Lung microvascular endothelial cell (primary cell): ENCODE measurements at regions not wholly inside any gene's neighbourhood (a gene's known extent, or its start where the extent isn't known, plus 50 kb on each side); places are given as distances from the start of the nearest gene placed in this dataset.

ENCODE experiments used
- DNase-seq, 2 donors: peaks; one replicate each; pipeline versions ENCODE4 v3.0.0 to v3.0.0-alpha.2; 2010; ENCODE audit warnings: low read depth in 2 of 2

DNA sequence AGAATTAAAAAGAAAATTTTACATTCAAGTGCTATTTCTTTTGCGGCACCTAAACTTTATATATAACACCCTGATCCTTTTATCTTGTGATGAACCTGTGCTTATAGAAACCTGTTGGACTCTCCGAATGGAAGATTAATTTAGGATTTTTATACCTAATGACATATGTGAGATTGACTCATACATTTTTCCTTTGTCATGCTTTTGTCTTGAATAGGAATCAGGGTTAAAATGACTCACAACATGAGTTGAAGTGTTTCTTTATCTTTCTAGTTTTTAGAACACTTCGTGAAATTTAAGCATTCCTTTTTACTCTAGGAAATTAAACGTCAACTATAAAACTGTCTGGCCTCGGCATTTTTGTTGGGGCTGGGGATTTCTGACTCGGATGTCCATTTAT lies 378.9 kb downstream of the PCDH20 start:
- DNase-seq = no peak

DNA sequence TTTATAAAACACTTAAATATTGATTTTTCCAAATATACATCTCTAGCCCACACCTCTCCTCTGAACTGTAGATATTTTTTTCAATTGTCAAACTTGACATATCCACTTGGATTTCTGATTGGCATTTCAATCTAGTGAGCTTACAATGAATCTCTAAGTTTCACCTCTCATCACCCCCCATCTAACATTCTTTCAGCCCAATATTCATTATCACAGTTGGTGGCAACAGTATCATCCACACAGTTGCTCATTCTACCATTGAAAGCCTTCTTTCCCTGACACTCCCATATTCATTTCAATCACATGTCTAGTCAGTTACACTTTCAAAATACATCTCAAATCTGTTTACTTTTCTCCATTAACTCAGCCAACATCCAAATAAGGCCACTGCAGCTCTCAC lies 385.2 kb downstream of the PCDH20 start:
- DNase-seq = no peak

- DNase-seq = no peak
Measured at GRCh38 chr13:61029064-61029463, 386.6 kb downstream of the PCDH20 start.

DNA sequence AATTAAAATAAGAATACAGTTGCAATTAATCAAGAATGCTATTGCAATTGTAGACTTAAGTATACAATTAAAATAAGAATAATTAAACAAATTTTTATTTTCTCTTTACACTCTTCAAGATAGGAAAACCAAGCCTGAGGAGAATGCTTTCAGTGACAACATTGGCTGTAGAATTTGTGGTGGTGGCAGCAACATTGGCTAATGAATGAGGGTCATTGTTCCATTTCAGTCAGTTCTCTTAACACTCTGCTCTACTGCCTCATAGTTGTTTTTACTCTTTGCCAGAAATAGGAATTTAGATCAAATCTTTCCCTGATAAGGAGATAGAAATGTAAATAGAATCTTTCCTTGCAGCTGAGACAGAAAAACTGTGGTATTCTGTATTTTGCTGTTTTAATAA lies 391.6 kb downstream of the PCDH20 start:
- no peak for DNase-seq

DNA sequence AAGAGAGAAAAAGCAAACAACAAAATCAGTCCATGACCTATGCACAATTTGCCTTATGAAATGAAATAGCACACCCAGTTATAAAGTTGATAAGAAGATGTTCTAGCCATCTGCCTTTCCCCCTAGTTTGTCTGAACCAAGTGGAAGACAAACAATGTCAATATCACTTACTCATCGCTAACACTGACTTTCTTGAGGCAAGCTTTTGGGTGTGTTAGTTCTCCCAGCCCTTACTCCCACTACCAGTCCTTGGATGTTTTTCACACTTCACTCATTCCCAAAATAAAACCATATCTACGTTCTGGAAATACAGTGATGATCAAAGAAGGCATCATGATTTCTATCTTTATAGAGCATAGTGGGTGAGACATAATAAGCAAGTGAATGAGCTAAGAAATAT lies 393.8 kb downstream of the PCDH20 start:
- DNase-seq = no peak

DNA sequence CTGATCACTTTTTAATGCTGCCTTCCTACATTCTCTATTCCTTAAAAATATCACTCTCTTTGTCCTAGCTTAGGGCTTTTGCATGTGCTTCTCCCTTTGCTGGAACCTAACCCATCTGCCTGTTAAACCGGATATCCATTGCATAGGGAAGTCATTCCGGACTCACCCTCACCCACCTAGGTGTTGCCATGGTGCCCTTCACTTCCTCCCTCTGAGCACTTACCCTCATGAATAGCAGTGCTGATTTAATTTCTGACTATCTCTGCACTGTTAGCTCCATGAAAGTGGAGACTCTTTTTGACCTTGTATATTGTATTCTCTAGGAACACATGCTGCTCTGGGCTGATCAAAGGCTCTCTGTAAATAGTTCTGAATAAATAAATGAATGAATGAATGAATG lies 401.9 kb downstream of the PCDH20 start:
- no peak for DNase-seq

- DNase-seq = no peak
Measured at GRCh38 chr13:61010358-61010757, 405.3 kb downstream of the PCDH20 start.

DNA sequence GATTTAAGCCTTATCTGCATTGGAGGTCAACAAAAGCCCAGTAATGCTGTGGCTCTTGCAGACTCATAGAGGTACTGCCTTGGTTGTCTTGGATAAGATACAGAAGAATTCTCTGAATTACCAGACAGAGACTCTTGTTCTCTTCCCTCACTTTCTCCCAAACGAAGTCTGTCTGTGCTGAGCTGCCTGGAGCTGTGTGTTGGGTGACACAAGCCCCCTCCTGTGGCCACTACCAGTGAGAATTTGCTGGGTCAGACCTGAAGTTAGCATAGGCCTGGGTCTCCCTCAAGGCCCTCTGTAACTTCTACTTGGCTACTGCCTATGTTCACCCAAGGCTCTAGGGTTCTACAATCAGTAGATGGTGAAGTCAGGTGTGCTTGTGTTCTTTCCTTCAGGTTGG lies 413.0 kb downstream of the PCDH20 start:
- no peak for DNase-seq

DNA sequence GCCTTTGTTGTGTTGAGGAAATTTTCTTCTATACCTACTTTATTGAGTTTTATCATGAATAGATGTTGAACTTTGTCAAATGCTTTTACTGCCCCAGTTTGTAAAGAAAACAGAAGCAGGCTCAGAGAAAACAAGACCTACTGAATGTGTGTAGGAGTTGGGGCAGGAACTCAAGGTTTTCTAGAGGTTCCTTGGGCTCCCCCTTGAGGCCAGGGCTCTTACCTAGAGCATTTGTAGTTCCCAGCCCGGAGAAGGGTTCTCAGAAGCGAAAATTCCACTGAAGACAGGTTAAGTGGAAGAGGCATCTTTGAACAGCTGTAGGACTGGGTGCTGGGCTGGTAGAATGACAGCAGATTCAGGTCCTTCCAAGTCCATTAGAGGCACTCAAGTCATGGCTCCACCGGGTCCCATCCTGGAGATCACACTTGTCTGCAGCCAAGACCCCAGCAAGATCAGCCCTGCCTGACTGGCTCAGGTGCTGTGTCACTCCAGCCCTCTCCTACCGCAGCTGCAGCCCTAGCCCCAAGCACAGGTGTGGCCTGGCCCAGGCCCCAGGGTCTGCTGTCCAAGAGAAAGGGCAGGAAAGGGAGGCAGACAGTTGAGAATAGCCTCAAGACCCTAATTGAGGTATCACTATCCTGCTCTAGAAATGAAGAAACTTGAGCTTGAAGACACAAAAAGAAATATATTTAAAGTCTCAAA lies 425.5 kb downstream of the PCDH20 start:
- DNase-seq = peak in 1 of 2 donors; percentile 8

DNA sequence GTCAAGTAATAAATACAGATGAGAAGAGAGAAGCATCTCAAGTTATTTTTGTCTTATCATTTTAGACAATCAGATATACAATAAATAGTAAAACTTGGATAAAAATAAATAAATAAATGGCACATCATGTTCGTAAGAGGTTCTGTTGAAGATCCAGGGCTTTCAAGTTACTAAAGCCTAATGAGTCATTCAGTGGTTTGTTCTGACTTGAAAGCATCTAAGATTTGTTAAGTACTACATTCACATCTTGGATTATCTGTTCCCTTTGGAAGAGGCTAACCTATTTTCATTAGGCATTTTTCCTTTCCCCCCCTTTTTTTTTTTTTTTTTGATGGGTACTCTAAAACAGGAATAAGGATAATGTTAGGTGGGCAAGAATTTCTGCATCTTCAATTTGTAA lies 429.3 kb downstream of the PCDH20 start:
- DNase-seq = no peak

DNA sequence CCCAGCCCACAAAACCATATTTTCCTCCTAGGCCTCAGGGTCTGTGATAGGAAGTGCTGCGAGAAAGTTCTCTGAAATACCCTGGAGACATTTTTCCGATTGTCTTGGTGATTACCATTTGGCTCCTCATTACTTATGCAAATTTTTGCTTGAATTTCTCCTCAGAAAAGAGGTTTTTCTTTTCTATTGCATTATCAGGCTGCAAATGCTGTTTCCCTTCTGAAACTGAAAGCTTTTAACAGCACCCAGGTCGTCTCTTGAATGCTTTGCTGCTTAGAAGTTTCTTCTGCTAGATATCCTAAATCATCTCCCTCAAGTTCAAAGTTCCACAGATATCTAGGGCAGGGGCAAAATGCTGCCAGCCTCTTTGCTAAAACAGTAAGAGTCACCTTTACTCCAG lies 434.2 kb downstream of the PCDH20 start:
- no peak for DNase-seq

DNA sequence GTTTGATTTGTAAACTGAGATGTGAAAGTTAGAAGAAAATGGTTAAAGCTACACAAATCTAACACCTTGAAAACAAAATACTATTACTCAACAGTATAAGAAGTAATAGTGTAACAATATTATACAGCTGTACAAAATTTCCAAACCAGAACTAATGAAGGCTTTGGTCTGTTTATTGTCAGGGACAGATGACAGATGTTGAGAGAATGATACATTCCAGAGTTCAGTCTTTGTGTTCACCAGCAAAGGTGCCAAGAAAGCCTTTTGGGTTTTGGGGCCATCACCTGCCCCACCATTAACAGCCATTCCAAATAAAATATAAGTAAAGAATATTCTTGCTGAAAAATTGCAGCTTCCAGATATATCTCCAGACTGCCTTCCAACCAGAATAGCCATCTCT lies 439.3 kb downstream of the PCDH20 start:
- no peak for DNase-seq

- DNase-seq = no peak
Measured at GRCh38 chr13:60974296-60974695, 441.4 kb downstream of the PCDH20 start.

DNA sequence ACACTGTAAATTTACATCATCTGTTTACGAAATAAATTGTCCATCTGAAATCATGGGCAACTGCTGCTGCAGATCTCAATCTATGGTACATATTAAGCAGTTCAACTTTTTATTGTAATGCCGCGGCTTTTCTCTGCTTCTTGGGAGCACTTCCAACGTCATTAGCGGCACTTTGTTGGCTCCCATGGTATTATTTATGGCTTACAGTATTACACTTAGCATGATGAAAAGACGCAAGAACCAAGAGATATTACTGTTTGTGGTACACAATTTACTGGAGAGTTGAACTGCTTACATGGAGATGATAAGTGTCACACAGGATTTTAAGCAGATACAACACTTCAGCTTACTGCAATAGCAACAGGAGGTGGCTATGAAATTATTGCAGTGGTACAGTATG lies 442.1 kb downstream of the PCDH20 start:
- no peak for DNase-seq

- DNase-seq = no peak
Measured at GRCh38 chr13:60970736-60971135, 444.9 kb downstream of the PCDH20 start.

DNA sequence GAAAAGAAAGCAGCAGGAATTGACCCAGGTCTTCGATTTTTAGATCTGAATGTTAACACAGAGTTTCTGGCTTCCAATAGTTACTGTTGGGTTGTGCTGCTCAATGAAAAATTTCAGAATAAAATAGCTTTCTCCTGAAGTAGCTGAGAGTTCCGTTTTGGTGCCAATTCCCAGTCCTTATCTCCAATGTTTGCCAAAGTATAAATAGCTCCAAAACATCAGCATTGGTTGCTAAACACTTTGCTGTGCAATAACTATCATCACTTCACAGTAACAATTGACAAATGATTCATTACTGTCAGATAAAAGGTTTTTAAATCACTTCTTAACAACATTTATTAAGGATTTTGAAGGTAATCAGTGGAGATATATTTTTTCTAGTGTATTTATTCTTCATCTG lies 446.0 kb downstream of the PCDH20 start:
- DNase-seq = no peak

- DNase-seq = no peak
Measured at GRCh38 chr13:60959427-60959826, 456.2 kb downstream of the PCDH20 start.

- DNase-seq = no peak
Measured at GRCh38 chr13:60957816-60958215, 457.8 kb downstream of the PCDH20 start.

GRCh38 chr13:60945396-60945795 lies 470.3 kb downstream of the PCDH20 start:
- DNase-seq = no peak

DNA sequence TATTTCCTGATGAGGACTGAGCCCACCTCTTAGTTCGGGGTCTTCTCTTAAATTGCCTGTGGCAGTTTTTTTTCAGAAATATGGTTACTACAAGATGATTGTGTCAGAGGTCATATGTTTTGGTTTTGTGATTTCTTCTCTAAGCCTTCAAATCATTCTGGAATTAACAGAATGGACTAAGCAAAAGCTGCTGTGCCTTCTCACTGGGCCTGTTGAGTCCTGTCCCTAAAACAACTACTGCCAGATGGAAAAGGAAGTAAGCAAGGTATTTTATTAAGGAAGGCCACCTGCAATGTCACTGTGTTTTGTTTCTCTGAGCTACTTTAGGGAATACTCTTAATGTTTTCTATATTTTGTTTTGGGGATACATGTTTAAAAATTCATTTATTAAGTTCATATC lies 470.8 kb downstream of the PCDH20 start:
- DNase-seq = no peak

DNA sequence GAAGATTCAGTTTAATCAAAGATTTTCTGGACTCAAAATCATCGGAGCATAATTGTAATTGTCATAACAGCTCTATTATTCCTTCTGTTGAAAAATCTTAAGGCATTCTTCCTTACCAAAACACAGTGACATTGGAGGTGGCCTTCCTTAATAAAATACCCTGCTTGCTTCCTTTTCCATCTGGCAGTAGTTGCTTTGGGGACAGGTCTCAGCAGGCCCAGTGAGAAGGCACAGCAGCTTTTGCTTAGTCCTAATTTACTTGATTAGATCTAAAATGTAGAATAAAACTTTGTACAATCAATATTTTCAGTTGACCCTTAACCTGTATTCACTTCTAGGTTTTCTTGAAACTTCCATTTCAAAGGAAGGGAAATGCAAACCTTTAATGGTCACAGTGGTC lies 471.6 kb downstream of the PCDH20 start:
- no peak for DNase-seq

DNA sequence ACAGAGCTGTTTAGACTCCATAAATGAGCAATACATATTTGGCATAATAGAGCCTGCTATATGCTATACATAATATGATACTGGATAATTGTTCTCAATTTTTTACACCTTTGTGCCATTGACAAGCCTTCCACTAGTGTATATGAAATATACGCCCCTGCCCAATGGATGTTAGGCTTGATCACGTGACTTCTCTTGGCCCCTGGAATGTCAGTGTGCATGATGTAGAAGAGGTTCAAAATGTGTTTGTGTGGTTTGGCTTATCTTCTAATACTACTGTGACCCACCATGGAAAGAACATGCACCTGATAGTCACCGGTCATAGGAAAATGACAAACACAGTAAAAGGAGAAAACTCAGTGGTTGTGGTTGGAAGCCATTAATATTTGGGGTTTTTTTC lies 479.4 kb downstream of the PCDH20 start:
- DNase-seq = no peak

DNA sequence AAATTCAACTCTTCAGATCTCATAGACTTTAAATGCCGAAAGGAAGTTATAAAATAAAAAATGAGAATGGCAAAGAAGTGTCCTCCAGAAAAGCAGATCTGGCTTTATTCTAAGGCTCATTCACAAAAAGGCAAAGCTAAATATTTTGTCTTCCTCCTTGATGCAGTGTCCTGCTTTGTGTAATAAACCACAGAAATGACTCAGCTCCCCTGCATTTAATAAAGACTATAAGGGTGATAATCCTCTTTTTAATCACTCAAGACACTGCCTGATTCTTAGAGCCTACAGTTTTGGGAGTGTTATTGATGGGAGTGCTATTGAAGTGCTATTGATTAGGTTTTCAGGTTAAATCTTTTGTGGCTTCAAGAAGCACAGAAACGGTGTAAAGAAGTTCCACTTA lies 482.0 kb downstream of the PCDH20 start:
- DNase-seq = no peak
